GM23248 (cell line): ENCODE measurements at regions not wholly inside any gene's neighbourhood (a gene's known extent, or its start where the extent isn't known, plus 50 kb on each side); places are given as distances from the start of the nearest gene placed in this dataset.

Experiments used
- EZH2 ChIP-seq: fragments of 200-600 bp; sonication (generic); IDR thresholded peaks from 2 replicates; pipeline ENCODE4 v1.6.1; 2018; ENCODE audit warnings: antibody characterized with exemption, mild to moderate bottlenecking; ENCODE audit not compliant: insufficient read depth, poor library complexity, severe bottlenecking
- EZH2phosphoT487 ChIP-seq: fragments of 200-600 bp; sonication (generic); IDR thresholded peaks from 2 replicates; pipeline ENCODE4 v1.6.1; 2018; ENCODE audit warnings: antibody characterized with exemption, moderate library complexity, mild to moderate bottlenecking, low read depth; ENCODE audit not compliant: insufficient read depth

- TF ChIP-seq EZH2 (no peak), EZH2phosphoT487 (no peak)
Measured at GRCh38 chr9:88303721-88304451, 84.4 kb upstream of the SPIN1 start.
